Nephron (organoid): ENCODE measurements at regions not wholly inside any gene's neighbourhood (a gene's known extent, or its start where the extent isn't known, plus 50 kb on each side); places are given as distances from the start of the nearest gene placed in this dataset.

ENCODE experiments used
- H3K27ac Mint-ChIP-seq, 3 experiments: 2 replicates each; pipeline ENCODE4 v1.8.0; 2020; ENCODE audit warnings: mixed read lengths in 3 of 3, mild to moderate bottlenecking in 2 of 3, moderate library complexity in 1 of 3
- H3K27me3 Mint-ChIP-seq: 2 replicates; pipeline ENCODE4 v1.8.0; 2021; ENCODE audit warnings: low read depth, mild to moderate bottlenecking, moderate library complexity, mixed read lengths
- H3K36me3 Mint-ChIP-seq: 2 replicates; pipeline ENCODE4 v1.8.0; 2020; ENCODE audit warnings: low read depth, mixed read lengths
- H3K4me1 Mint-ChIP-seq: 2 replicates; pipeline ENCODE4 v1.8.0; 2020; ENCODE audit warnings: mixed read lengths
- H3K4me3 Mint-ChIP-seq, 3 experiments: 2 replicates each; pipeline ENCODE4 v1.8.0; 2020; ENCODE audit warnings: mild to moderate bottlenecking in 3 of 3, mixed read lengths in 3 of 3, moderate library complexity in 2 of 3
- H3K9me3 Mint-ChIP-seq: 2 replicates; pipeline ENCODE4 v1.8.0; 2020; ENCODE audit warnings: mixed read lengths
- CTCF ChIP-seq, 3 experiments: fragments of 200-600 bp; sonication (generic); IDR thresholded peaks; one replicate each; pipeline ENCODE4 v1.5.0; 2021; ENCODE audit warnings: antibody characterized with exemption in 3 of 3; ENCODE audit not compliant: unreplicated experiment in 3 of 3

DNA sequence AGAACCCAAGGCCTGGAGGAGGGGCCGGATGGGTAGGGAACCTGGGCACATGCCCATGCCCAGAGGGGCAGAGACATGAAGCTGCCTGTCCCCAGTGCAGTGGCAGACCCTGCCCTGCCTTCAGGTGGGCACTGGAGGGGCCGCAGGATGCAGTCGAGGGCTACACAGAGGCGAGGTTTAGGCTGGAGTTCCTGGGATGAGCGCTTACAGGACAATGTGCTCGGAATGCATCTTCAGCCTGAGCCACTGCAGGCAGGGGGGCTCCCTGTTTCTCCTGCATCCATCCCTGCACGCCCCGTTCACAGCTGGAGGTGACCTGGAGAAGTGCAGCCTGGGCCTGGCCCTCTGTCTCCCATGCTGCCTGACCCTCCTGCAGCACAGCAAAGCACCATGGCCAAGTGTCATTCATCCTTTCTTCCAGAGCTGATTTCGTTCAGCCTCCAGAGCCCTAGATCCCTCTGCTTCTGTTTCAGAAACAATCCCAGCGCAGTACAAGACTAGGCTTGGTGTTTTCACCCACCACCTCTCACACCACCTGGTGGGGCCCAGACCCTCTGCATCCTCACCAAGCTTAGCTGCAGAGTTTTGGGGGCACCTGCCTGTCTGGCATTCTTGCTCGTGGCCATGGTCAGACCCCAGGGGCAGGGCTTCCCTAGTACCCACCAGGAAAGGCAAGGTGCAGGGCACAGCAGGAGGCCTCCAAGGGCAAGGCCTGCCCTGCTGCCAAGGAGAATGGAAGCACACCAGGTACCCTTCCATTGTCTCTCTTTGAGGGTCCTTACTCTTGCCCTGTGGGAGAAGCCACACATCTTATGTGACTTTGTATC, 311.9 kb downstream of the TCERG1L start:
- Mint-ChIP-seq H3K9me3 (peaks cover 7% of the 10 kb centered on the region), H3K4me3 (no peak overlapping the region), H3K27me3 (peaks cover 64% of the 10 kb centered on the region), H3K27ac (no peak overlapping the region), H3K36me3 (no peaks in the 10 kb centered on the region), H3K4me1 (peaks cover 42% of the 10 kb centered on the region)
- no peak for TF ChIP-seq CTCF (IDR thresholded peaks at IDR 0.05; ENCODE audit: unreplicated experiment in 3 of 3)

DNA sequence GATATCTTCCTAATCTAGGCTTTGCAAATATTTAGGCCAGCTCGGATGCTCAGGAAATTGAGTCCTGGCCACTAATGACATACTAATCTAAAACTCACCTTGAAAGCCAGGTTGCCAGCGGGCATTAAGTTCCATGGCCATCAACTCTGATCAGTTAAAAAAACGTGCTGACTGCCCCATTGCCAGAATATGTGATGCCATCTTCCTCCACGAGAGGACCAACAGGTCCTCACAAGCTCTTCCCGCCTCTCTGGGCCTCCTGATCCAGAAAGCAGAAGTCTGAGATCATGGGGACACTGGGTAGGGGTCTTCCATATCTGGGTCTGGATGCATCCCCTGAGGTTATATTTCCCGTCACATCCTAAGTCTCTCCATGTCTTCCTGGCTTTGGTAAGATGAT, 311.3 kb downstream of the TCERG1L start:
- no peak for TF ChIP-seq CTCF (IDR thresholded peaks at IDR 0.05; ENCODE audit: unreplicated experiment in 3 of 3)
- H3K36me3 Mint-ChIP-seq: no peaks in the 10 kb centered on the region
- H3K9me3 Mint-ChIP-seq: peaks cover 7% of the 10 kb centered on the region
- H3K4me1 Mint-ChIP-seq: peaks cover 42% of the 10 kb centered on the region
- H3K4me3 Mint-ChIP-seq: no peak overlapping the region
- H3K27me3 Mint-ChIP-seq: peaks cover 63% of the 10 kb centered on the region
- no peak overlapping the region for H3K27ac Mint-ChIP-seq

GRCh38 chr10:131000743-131001142, 310.8 kb downstream of the TCERG1L start:
- Mint-ChIP-seq H3K4me3 (no peak overlapping the region), H3K9me3 (peaks cover 7% of the 10 kb centered on the region), H3K4me1 (peaks cover 42% of the 10 kb centered on the region), H3K27ac (peak overlapping the region in 1 of 3 experiments; percentile 43), H3K27me3 (peaks cover 58% of the 10 kb centered on the region), H3K36me3 (no peaks in the 10 kb centered on the region)
- no peak for TF ChIP-seq CTCF (IDR thresholded peaks at IDR 0.05; ENCODE audit: unreplicated experiment in 3 of 3)

GRCh38 chr10:131001438-131001837, 310.1 kb downstream of the TCERG1L start:
- Mint-ChIP-seq H3K4me1 (peaks cover 42% of the 10 kb centered on the region), H3K9me3 (peaks cover 6% of the 10 kb centered on the region)

GRCh38 chr10:131002031-131002861, 309.3 kb downstream of the TCERG1L start:
- Mint-ChIP-seq H3K4me1 (peaks cover 42% of the 10 kb centered on the region), H3K4me3 (peak overlapping the region in 2 of 3 experiments; percentile 11 to 48), H3K27me3 (peaks cover 46% of the 10 kb centered on the region), H3K36me3 (no peaks in the 10 kb centered on the region), H3K9me3 (no peaks in the 10 kb centered on the region), H3K27ac (peak overlapping the region in 1 of 3 experiments; percentile 81)
- no peak for TF ChIP-seq CTCF (IDR thresholded peaks at IDR 0.05; ENCODE audit: unreplicated experiment in 3 of 3)

More at GRCh38 chr10:131001438-131001837, 310.1 kb downstream of the TCERG1L start:
- H3K4me3 Mint-ChIP-seq: no peak overlapping the region
- H3K36me3 Mint-ChIP-seq: no peaks in the 10 kb centered on the region
- no peak overlapping the region for H3K27ac Mint-ChIP-seq
- TF ChIP-seq CTCF (IDR thresholded peaks at IDR 0.05; ENCODE audit: unreplicated experiment in 3 of 3): no peak
- peaks cover 51% of the 10 kb centered on the region for H3K27me3 Mint-ChIP-seq
